GM18519 (cell line): ENCODE measurements at regions not wholly inside any gene's neighbourhood (a gene's known extent, or its start where the extent isn't known, plus 50 kb on each side); places are given as distances from the start of the nearest gene placed in this dataset.

ENCODE experiments used
- ATAC-seq: cut with Tn5 transposase; IDR thresholded peaks from one replicate; pipeline ENCODE4 v1.9.1; 2021; ENCODE audit warnings: mild to moderate bottlenecking, moderate library complexity; ENCODE audit not compliant: unreplicated experiment, low FRiP score

GRCh38 chr6:112781241-112781640, 434.1 kb downstream of the RFPL4B start:
- no peak for ATAC-seq

- no peak for ATAC-seq
Observed at GRCh38 chr6:112785408-112785807, 438.3 kb downstream of the RFPL4B start.

- ATAC-seq: no peak
Observed at GRCh38 chr6:112786801-112787200, 439.7 kb downstream of the RFPL4B start.

- no peak for ATAC-seq
Observed at GRCh38 chr6:112787371-112787770, 440.2 kb downstream of the RFPL4B start.

DNA sequence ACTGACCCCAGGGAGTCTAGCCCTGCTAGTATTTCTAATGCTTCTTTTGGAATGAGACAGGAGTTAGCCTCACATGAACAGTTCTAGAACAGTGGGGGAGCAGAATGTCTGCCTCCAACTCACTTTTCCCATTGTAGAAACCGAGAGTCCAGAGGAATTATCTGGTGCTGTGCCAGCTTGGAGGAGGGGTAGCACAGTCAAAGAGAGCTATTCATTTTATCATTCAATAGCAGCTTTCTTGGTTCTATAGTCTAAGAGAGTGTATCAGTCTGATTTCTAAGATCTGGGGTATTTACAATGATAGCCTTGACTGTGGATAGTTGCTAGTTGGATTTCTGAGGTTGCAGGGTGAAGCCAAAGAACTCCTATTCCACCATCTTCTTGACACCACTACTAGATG, 448.2 kb downstream of the RFPL4B start:
- no peak for ATAC-seq

GRCh38 chr6:112796712-112797111, 449.6 kb downstream of the RFPL4B start:
- ATAC-seq: no peak

DNA sequence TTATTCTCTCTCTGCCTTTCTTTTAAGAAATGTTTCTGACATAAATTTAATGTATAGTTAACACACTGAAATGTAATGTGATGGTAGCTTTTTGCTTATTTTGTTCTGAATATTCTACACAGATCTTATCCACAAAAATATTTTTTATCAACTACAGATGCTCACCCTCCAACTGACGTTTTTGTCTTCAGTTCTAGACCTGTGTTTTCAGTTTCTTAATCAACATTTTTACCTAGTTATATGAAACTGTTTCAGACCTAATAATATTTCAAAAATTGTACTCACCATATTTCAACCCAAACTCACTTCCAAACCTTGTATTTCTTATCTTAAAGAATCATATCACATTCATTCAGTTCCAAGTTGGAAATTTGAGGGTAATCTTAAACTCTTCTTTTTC, 452.8 kb downstream of the RFPL4B start:
- ATAC-seq: peak; percentile 31

GRCh38 chr6:112800439-112800838, 453.3 kb downstream of the RFPL4B start:
- peak; percentile 36 for ATAC-seq

DNA sequence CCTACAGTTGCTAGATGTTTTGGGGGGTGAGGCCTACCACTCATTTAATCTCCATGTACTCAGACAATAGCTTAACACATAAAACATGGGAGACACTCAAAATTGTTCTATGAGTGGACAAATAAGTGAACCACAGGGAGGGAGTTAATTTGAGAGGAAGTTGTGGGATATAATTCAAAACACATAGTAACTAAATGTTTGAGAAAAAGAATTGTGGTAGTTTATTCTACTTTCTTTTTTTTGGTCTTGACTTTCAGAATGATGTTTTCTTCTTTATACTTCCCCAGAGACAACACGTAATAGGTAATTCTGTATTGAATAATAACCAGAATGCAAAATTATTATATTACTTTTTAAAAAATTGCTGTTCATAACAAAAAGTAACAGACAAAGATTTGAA, 453.8 kb downstream of the RFPL4B start:
- peak; percentile 38 for ATAC-seq

GRCh38 chr6:112801468-112802080, 454.4 kb downstream of the RFPL4B start:
- ATAC-seq: no peak

- ATAC-seq: no peak
Observed at GRCh38 chr6:112802144-112802543, 455.0 kb downstream of the RFPL4B start.

DNA sequence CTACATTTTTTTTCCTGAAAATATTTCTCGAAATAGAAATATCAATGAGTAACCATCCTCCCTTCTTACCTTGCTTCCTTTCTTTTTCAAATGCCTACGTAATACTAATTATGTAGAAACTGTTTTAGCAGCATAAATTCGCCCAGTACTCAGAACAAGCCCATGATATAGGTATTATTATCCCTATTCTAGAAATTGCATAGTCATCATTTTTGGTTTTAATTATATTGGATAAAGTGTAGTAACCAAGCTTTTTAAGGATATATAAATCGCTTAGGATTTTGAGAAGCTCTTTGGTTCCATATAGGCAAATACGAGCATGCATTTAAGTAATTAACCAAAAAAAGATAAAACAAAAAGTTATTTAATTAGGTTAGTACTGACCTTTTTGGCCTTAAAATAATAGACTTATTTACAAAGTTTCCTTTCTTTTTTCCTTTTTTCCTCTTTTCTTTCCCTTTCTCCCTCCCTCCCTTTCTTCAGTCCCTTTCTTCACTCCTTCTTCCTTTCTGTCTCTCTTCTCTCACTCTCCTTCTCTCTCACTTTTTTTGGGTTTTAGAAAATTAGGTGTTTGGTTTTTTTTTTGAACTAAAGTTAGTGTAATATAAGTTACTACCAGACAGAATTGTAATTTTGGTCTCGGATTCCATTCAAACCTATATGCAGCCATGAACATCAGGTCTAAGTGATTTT, 457.7 kb downstream of the RFPL4B start:
- ATAC-seq: no peak

GRCh38 chr6:112806163-112806865, 459.2 kb downstream of the RFPL4B start:
- ATAC-seq: no peak

DNA sequence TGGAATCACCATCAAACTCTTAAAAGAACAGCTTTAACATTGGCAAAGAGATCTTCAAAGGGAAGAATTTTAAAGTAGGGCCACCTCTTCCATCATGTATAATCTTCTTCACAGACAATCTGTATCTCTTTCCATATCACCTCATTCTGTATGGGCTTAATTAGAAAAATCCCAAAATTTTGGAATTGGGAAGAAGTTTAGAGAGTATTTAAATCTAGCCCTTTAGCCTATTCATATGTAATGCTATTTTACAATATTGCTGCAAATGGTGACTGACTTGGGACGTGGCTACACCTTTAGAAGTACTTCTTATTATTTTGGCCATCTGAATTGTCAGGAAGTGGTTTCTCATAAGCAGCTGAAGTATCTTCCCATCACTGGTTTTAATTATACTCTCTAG, 474.3 kb downstream of the RFPL4B start:
- ATAC-seq: no peak

DNA sequence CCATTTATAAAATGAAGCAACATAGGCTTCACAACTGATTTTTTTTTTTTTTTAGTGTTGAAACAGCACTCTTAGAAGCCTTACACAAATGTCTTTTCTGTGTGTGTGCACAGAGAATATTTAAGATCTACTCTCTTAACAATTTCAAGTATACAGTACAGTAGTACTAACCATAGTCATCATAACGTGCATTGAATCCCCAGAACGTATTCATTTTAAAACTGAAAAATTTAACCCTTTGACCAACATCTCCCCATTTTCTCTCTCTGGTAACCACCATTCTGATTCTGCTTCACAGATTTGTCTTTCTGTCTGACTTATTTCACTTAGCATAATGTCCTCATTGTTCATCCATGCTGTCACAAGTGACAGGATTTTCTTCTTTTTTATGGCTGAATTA, 475.6 kb downstream of the RFPL4B start:
- ATAC-seq: no peak

- ATAC-seq: peak; percentile 98
Observed at GRCh38 chr6:112827793-112828192, 480.7 kb downstream of the RFPL4B start.

- ATAC-seq: no peak
Observed at GRCh38 chr6:112831022-112831421, 483.9 kb downstream of the RFPL4B start.

DNA sequence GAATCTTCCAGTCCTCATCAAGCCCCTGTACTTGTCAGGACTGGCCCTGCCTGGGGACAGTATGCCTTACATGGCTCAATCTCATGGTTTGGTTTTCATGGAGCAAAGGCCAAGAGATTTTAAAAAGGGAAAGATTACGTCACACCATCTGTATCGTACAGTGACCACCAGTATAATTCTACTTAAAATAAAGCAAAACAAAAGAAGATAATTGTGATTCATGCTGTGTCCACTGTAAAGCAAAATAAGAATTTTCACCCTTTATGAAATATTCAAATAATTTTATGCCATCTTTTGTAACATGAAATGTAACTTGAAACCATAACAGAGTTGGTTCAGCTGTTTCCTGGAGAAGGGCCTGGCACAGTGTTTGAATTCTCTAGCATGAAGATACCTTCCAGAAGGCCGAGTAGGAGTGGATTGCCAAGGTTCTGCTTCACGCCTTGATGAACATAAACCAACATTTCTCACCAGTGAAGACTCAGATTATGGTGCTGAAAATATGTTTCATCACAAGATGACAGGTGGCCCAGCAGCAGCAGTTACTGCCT, 486.5 kb downstream of the RFPL4B start:
- no peak for ATAC-seq

DNA sequence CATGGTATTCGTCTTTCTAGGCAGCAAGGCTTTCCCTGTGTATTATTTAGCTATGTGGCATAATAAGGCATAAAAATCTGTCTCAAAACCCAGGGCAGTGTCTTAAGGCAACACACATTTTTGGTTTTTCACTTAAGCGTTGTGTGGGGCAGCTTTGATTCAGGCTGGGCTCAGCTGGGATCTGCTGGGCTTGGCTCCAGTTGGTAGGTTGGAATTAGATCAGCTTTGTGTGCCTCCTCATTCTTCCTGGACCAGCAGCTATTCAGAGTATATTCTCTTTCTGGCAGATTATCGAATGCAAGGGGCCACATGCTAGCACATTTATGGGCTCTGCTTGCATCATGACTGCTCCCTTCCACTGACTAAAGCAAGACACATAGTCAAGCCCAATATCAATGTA, 487.9 kb downstream of the RFPL4B start:
- ATAC-seq: no peak

DNA sequence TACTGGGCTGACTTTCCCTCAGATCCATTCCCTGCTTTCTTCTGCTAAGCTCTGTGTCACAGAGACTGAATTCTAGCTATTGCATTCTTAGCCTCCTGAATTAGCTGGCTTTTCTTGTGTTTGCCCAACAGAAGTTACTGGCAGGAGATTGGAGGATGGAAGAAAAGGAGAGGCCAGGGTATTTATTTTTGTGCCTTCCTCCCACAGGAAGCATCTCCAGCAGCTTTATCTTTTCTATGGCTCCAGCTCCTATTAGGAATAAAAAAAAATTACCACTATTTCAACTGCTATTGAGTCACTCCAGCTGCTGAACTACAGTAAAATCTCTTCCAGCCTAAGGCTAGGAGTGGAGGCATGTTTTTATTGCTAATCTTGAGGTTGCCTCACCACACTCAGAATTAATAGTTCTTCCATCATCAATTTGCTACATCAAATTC, 492.4 kb downstream of the RFPL4B start:
- no peak for ATAC-seq

- ATAC-seq: peak; percentile 90
Observed at GRCh38 chr6:112841553-112842329, 494.6 kb downstream of the RFPL4B start.
